HG02678 (cell line): ENCODE measurements at regions not wholly inside any gene's neighbourhood (a gene's known extent, or its start where the extent isn't known, plus 50 kb on each side); places are given as distances from the start of the nearest gene placed in this dataset.

Experiments
- ATAC-seq: cut with Tn5 transposase; IDR thresholded peaks from one replicate; pipeline ENCODE4 v1.9.1; 2021; ENCODE audit warnings: mild to moderate bottlenecking, moderate library complexity; ENCODE audit not compliant: unreplicated experiment

- ATAC-seq = no peak
These were observed 117.1 kb downstream of the TBXT start for GRCh38 chr6:166050559-166050958.

DNA sequence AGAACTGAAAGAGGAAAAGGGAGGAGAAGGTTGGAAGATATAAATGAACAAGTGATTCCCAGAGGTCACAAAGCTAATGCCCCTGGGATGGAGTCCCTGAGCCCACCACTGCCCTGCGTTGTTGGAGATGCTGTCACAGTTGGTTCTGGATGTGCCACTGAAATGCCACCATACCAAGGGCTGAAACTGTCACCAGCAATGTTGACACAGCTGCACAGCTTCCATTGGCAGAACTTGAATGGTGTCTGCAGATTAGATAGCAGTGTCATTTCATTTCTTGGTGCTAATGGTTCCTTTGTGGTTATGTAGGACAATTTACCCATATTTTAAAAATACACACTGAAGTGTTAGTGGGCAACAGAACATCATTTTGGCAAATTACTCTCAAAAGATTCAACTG, 120.7 kb downstream of the TBXT start:
- no peak for ATAC-seq

GRCh38 chr6:166046226-166046625, 121.4 kb downstream of the TBXT start:
- no peak for ATAC-seq

DNA sequence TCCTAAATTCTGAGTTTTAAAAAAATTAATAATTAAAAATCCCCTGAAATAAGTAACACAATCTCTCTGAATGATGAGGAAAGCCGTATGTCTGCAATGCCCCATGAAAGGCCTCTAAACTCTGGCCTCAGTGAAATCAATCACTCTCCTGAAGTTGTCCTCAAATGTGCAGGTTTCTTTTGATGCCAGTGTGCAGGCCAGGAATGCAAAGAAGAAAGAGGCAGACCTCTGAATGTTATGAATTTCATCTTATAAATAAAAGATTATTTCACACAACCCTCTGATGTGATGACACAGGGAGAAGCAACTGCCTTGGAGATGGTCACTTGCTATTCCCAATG, 121.8 kb downstream of the TBXT start:
- no peak for ATAC-seq

- no peak for ATAC-seq
These were observed 122.3 kb downstream of the TBXT start for GRCh38 chr6:166045173-166045859.

DNA sequence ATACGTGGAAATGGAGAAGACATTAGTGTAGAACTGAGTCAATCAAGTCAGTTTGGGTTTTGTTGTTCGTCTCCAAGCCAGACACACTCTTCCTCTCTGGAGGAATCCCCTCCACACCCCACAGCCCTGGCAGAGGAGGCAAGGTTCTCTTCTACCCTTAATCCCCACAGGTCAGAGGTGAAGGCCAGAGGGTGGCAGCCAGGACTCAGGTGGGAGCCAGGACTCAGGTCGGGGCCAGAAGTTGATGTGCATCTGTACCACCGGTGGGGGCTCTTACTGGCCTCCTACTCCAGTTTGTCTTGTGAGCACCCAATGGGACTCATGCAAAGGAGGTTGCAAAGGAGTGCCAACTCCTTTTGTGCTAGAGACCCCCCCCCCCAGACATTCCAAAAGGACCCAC, 126.4 kb downstream of the TBXT start:
- no peak for ATAC-seq

- no peak for ATAC-seq
These were observed 127.4 kb downstream of the TBXT start for GRCh38 chr6:166040292-166040691.

GRCh38 chr6:166036316-166037095, 131.1 kb downstream of the TBXT start:
- no peak for ATAC-seq

- no peak for ATAC-seq
These were observed 135.1 kb downstream of the TBXT start for GRCh38 chr6:166032366-166033200.

GRCh38 chr6:166031275-166031674, 136.4 kb downstream of the TBXT start:
- no peak for ATAC-seq

DNA sequence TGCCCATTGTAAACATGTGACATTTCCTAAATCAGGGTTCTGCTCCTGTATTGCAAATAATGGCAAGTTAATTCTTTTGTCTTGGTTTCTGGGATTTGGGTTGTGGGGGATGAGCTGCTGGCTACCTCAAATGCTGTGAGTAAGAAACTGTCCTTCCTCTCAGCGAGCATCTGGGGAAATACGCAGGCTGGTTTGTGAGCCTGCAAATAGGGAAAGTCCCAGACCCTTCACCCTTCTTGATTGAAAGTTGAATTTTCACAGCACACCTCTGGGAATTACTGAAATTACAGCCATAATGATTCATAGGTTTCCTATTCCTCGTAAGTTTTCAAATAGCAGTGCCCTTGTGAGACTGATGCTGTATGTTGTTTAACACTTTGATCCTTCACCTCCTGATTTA, 138.1 kb downstream of the TBXT start:
- no peak for ATAC-seq

GRCh38 chr6:166027761-166028160, 139.9 kb downstream of the TBXT start:
- ATAC-seq = no peak

- ATAC-seq = no peak
These were observed 141.0 kb downstream of the TBXT start for GRCh38 chr6:166026586-166027126.

DNA sequence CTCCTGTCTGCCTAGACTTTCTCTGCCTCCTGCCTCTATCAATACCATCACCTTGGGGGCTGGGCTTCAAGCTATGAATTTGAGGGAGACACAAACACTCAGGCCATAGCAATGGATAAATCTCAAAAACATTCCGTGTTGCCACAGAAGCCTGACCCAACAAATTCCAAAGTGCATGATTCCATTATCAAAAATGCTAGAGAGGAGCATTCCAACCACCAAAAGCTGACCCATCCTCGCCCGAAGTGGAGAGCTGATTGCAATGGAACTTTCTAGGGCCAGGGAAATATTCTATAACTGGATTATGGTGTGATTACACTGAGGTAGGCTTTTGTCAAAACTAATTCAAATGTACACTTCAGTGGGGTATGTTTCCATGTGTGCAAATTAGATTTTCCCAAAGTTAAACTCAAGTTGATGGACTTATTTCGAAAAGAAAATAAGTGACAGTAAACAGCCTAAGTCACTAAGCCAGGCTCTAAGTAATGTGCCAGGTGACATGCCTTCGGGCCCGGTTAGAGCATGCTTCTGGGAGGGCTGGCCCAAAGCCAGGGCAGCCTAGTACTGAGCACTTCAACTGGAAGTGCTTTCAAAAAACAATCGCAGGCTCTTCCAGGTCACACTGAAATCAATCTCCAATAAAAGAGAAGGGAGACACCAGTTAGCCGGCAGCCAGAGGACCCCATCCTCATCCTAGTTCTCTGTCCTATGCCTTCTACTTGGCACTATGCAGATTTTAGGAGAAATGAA, 142.3 kb downstream of the TBXT start:
- no peak for ATAC-seq

GRCh38 chr6:166024252-166024651, 143.4 kb downstream of the TBXT start:
- ATAC-seq = no peak

GRCh38 chr6:166023273-166023989, 144.2 kb downstream of the TBXT start:
- no peak for ATAC-seq

DNA sequence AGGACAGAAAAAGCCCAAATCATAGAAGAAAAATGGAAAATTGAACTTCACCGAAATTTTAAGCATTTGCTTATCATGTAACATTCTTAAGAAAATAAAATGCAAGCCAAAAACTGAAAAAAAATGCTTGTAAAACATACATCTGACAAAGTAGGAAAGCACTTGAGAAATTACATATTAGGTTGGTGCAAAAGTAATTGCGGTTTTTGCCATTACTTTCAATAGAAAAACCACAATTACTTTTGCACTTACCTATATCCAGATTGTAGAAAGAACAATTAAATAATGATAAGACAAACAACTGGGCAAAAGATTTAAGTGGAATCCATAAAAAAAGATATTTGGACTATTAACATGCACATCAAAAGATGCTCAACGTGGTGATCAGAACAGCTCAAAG, 146.2 kb downstream of the TBXT start:
- ATAC-seq = no peak

DNA sequence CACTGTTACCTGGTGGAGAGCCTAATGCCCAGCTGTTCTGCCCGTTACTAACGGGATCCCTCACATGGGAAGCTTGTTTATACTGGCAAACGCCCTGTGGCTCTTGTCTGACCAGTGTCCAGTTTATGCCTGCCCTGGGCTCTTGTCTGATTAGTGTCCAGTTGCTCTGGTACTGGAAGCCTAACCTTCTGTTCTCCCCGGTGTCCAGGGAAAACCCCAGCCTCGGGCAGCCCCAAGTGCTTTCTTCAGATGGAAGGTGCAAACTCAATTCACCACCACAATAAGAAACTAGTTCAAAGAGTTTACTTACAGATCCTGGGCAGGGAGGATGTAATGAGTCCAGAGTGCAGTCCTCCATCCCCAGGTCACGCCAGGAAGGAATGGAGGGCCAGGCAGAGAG, 148.4 kb downstream of the TBXT start:
- ATAC-seq = no peak

- no peak for ATAC-seq
These were observed 150.5 kb downstream of the TBXT start for GRCh38 chr6:166017032-166017635.

GRCh38 chr6:166014966-166015365, 152.7 kb downstream of the TBXT start:
- no peak for ATAC-seq
